Heart left ventricle (tissue), 16 donors: ENCODE measurements at regions not wholly inside any gene's neighbourhood (a gene's known extent, or its start where the extent isn't known, plus 50 kb on each side); places are given as distances from the start of the nearest gene placed in this dataset.

Experiments used
- ATAC-seq, 4 donors: fragments of 200-7000 bp; cut with Tn5 transposase; one replicate each; pipeline ENCODE4 v1.9.1; 2020 to 2022; ENCODE audit warnings: moderate library complexity in 4 of 4, mild to moderate bottlenecking in 3 of 4, moderate number of reproducible peaks in 1 of 4
- DNase-seq, 5 donors: peaks; one replicate each; pipeline ENCODE4 v3.0.0-alpha.2; 2020
- H3K27ac ChIP-seq, 12 donors: fragments of 200-600 bp; sonication (generic) in 4 of 12; one replicate each; pipeline versions ENCODE4 v1.5.0 to v1.8.0; 2016 to 2022; ENCODE audit warnings: mild to moderate bottlenecking in 2 of 12
- H3K27me3 ChIP-seq, 9 donors: fragments of 200-600 bp; sonication (generic) in 2 of 9; one replicate each; pipeline versions ENCODE4 v1.5.1 to v1.8.0; 2016 to 2022; ENCODE audit warnings: mild to moderate bottlenecking in 3 of 9
- H3K36me3 ChIP-seq, 9 donors: fragments of 200-600 bp; sonication (generic) in 2 of 9; one replicate each; pipeline versions ENCODE4 v1.5.0 to v1.8.0; 2018 to 2022; ENCODE audit warnings: mild to moderate bottlenecking in 2 of 9
- H3K4me1 ChIP-seq, 12 donors: fragments of 200-600 bp; sonication (generic) in 4 of 12; one replicate each; pipeline versions ENCODE4 v1.5.0 to v1.8.0; 2016 to 2022; ENCODE audit warnings: mild to moderate bottlenecking in 3 of 12
- H3K4me3 ChIP-seq, 12 donors: fragments of 200-600 bp; sonication (generic) in 4 of 12; one replicate each; pipeline versions ENCODE4 v1.5.0 to v1.8.0; 2017 to 2022; ENCODE audit warnings: mild to moderate bottlenecking in 9 of 12, moderate library complexity in 4 of 12
- H3K9me3 ChIP-seq, 12 donors: fragments of 200-600 bp; sonication (generic) in 4 of 12; one replicate each; pipeline versions ENCODE4 v1.5.0 to v1.8.0; 2016 to 2022; ENCODE audit warnings: mild to moderate bottlenecking in 1 of 12
- POLR2A ChIP-seq, 2 donors: fragments of 450-650 bp; IDR thresholded peaks; one replicate each; pipeline ENCODE4 v1.6.1; 2017; ENCODE audit warnings: antibody characterized with exemption in 2 of 2, mild to moderate bottlenecking in 2 of 2, moderate library complexity in 2 of 2
- WGBS, 4 donors: extraction: QIAGEN DNeasy Blood & Tissue Kit in 2 of 4; methylation state at CpG; one replicate each; pipeline versions ENCODE4 v1.1.5 to v1.1.7; 2013 to 2018; 5-methylcytosine and 5-hydroxymethylcytosine counted together
- intact Hi-C, 10 donors: fragments of 100-400 bp; cut with DNase I; formaldehyde crosslinking; loops; one replicate each; pipeline versions ENCODE4 v1.11.1 to v1.14.2; 2022
- TF ChIP-seq, protein P1 (sequence below), 12 donors: fragments of 200-600 bp; sonication (generic) in 4 of 12; IDR thresholded peaks; one replicate each; pipeline versions ENCODE4 v1.5.0 to v1.8.0; 2018 to 2022; ENCODE audit warnings: antibody characterized with exemption in 12 of 12, mild to moderate bottlenecking in 5 of 12
- donor health status: ischemic (EF 13 %, LVEDD 7.1; RV severe dilation, severe dysfunction).
- donor health status: healthy with polysubstance abuse.
- donor health status: DM: no; HTN: yes; CAD: no.
- donor health status: DM: no; HTN: no; CAD: no.
- donor health status: ischemic (EF 25% LVEDD 6.9; RV normal size, moderate dysfunction).
- donor health status: ischemic (EF 25% LVEDD 5.7; RV mildly dilated, moderate dysfunction).
- donor health status: healthy.
- donor health status: DM: yes; HTN: yes; CAD: no.
- donor health status: ischemic (EF 35%, LVEDD 5.7; RV mildly dilated, moderate dysfunction).
- donor health status: nonischemic (EF 11% LVEDD 7.7; RV severe dilation, severe dysfunction).
- donor health status: DM: yes; HTN: yes; CAD: no.
- donor health status: PGD.
- donor health status: ischemic (EF 29% LVEDD 5.4; RV normal size, mild dysfunction).
- donor health status: nonischemic (EF 23%, LVEDD 6.1; RV moderate dilation, normal function).

DNA sequence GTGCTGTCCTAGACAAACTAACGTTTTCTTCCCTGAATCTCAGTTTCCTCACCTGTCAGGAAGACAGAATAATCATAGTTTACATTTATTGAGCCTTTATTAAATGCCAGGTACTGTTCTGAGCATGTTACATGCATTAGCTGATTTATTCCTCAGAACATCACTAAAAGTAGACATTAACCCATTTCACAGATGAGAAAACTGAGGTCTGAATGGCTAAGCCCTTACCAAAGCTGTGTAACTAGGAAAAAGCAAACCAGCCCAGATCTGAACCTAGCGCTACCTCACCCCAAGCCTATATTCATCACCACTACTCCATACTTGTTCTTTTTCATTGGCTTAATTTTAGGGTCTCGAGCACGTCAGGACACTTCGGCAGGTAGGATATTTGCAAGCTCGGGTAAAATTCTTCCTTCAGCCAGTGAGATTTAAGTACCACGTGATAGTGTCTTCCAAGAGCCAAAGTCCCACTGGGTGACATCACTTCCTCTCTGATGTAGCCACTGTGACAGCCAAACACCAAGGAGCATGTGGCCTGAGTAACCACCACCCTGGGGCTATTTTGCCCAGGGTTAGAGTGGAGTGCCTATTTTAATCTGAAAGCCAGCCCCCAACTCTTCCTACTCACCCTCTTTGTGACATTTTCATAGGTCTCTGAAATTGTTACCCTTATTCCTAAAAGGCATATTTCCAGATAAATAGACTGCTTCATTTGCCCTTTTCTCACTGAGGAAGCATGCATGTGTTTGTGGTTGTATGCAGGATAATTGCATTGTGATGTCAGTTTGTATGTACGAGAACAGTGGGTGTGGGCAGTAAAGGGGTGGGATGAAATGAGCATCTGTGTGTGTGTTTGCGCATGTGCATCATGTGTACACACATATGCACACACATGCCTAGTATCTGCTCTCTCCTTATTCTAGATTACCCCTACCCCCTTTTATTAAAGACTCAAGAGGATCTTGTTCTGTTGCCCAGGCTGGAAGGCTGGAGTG, 62.2 kb upstream of the WSCD2 start:
- H3K36me3 ChIP-seq, result no peaks in the 10 kb centered on the region
- WGBS, 4 donors, result 59 to 70% (median 62%) methylated on average over 9 of the region's 9 CpGs
- H3K9me3 ChIP-seq, result peaks cover 0 to 6% (median 0%) of the 10 kb centered on the region in 12 donors
- no peak overlapping the region for H3K27ac ChIP-seq
- H3K4me3 ChIP-seq, result no peak overlapping the region
- DNase-seq (no peak), ATAC-seq (no peak)
- no peak for TF ChIP-seq POLR2A (IDR thresholded peaks at IDR 0.05)
- TF ChIP-seq, protein P1, sequence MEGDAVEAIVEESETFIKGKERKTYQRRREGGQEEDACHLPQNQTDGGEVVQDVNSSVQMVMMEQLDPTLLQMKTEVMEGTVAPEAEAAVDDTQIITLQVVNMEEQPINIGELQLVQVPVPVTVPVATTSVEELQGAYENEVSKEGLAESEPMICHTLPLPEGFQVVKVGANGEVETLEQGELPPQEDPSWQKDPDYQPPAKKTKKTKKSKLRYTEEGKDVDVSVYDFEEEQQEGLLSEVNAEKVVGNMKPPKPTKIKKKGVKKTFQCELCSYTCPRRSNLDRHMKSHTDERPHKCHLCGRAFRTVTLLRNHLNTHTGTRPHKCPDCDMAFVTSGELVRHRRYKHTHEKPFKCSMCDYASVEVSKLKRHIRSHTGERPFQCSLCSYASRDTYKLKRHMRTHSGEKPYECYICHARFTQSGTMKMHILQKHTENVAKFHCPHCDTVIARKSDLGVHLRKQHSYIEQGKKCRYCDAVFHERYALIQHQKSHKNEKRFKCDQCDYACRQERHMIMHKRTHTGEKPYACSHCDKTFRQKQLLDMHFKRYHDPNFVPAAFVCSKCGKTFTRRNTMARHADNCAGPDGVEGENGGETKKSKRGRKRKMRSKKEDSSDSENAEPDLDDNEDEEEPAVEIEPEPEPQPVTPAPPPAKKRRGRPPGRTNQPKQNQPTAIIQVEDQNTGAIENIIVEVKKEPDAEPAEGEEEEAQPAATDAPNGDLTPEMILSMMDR (IDR thresholded peaks at IDR 0.05), result no peak
- H3K4me1 ChIP-seq, result no peaks in the 10 kb centered on the region
- H3K27me3 ChIP-seq, result peaks cover 0 to 30% (median 8%) of the 10 kb centered on the region in 9 donors
- intact Hi-C loops, result no loop called here

- Histone ChIP-seq H3K27me3 (peaks cover 0 to 44% (median 6%) of the 10 kb centered on the region in 9 donors), H3K4me1 (no peaks in the 10 kb centered on the region), H3K27ac (no peak overlapping the region), H3K36me3 (no peaks in the 10 kb centered on the region), H3K9me3 (no peaks in the 10 kb centered on the region), H3K4me3 (no peak overlapping the region)
- intact Hi-C loops, result no loop called here
- DNase-seq (no peak), ATAC-seq (no peak)
- TF ChIP-seq, protein P1 (IDR thresholded peaks at IDR 0.05), result no peak
- no peak for TF ChIP-seq POLR2A (IDR thresholded peaks at IDR 0.05)
- WGBS, 4 donors, result 49 to 59% (median 52%) methylated on average over 5 of the region's 5 CpGs
Observed at GRCh38 chr12:108069651-108070165, 59.4 kb upstream of the WSCD2 start.

DNA sequence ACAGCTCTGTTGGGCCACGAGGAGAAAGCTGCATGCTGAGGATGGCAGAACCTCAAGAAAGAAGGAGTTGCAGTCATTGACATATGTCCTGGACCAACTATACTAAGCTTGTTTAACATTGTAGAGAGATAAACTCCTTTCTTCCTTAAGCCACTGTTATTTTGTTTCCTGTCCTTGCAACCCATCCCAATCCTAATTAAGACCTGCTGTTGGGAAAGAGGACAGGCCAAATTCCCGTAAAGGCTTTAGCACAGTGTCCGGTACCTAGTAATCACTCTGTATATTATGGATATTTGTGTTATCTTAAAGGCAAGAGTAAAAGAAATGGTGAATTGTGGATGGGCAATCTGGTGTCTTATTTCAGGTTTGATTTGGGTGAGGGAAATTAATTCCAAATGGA, 53.5 kb upstream of the WSCD2 start:
- Histone ChIP-seq H3K9me3 (no peaks in the 10 kb centered on the region), H3K4me1 (no peaks in the 10 kb centered on the region), H3K36me3 (no peaks in the 10 kb centered on the region), H3K27ac (no peak overlapping the region), H3K4me3 (no peak overlapping the region), H3K27me3 (peaks cover 0 to 59% (median 9%) of the 10 kb centered on the region in 9 donors)
- ATAC-seq (no peak), DNase-seq (no peak)
- intact Hi-C loops, result no loop called here
- TF ChIP-seq POLR2A (IDR thresholded peaks at IDR 0.05), result no peak
- TF ChIP-seq, protein P1 (IDR thresholded peaks at IDR 0.05), result no peak
- 60 to 72% (median 70%) methylated on average over 3 of the region's 3 CpGs for WGBS, 4 donors

DNA sequence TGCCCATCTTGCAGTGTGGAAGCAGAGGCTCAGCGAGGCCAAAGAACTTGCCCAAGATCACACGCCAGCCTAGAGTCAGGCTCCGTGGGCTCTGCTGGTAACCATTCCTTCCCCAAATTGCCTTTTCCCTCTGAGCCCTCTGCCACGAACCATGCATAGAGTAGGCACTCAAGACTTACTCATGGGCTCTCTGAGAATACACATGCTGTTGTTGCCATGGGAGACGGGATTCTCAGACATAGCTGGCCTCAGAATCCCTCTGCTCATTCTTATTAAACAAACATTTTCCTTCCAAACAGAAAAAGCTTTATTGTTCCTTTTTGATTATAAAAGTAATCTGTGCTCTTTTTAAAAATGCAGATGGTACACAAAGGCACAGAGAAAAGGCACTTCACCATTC, 52.5 kb upstream of the WSCD2 start:
- intact Hi-C loops, result no loop called here
- TF ChIP-seq POLR2A (IDR thresholded peaks at IDR 0.05), result no peak
- TF ChIP-seq, protein P1 (IDR thresholded peaks at IDR 0.05), result no peak
- 72 to 81% (median 77%) methylated on average over 5 of the region's 5 CpGs for WGBS, 4 donors

More for the DNA sequence above, 52.5 kb upstream of the WSCD2 start:
- no peak overlapping the region for H3K4me3 ChIP-seq
- peaks cover 0 to 50% (median 5%) of the 10 kb centered on the region in 9 donors for H3K27me3 ChIP-seq
- H3K4me1 ChIP-seq, result no peaks in the 10 kb centered on the region
- DNase-seq, result no peak
- H3K36me3 ChIP-seq, result no peaks in the 10 kb centered on the region
- no peak overlapping the region for H3K27ac ChIP-seq
- H3K9me3 ChIP-seq, result no peaks in the 10 kb centered on the region
- no peak for ATAC-seq
